ENCODE measurements at regions not wholly inside any gene's neighbourhood (a gene's known extent, or its start where the extent isn't known, plus 50 kb on each side); places are given as distances from the start of the nearest gene placed in this dataset.

DNA sequence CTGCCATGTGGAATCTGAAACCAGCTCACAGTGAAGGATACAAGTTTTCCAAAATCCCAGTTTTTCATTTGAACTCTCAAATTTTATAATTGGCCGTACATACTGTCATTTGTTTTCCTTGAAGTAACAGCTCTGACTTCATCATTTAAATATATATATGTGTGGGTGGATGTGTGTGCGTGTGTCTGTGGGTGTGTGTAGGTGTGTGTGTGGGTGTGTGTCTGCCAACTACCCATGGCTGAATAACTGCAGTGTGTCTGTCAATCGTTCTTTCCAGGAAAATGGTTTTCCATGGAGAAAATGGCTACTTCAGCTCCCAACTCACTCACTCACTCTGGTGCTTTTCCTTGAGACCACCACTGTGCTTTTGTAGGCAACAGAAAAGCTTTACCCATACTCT, 169.0 kb downstream of the PLPP3 start:
- TF ChIP-seq, protein P1, sequence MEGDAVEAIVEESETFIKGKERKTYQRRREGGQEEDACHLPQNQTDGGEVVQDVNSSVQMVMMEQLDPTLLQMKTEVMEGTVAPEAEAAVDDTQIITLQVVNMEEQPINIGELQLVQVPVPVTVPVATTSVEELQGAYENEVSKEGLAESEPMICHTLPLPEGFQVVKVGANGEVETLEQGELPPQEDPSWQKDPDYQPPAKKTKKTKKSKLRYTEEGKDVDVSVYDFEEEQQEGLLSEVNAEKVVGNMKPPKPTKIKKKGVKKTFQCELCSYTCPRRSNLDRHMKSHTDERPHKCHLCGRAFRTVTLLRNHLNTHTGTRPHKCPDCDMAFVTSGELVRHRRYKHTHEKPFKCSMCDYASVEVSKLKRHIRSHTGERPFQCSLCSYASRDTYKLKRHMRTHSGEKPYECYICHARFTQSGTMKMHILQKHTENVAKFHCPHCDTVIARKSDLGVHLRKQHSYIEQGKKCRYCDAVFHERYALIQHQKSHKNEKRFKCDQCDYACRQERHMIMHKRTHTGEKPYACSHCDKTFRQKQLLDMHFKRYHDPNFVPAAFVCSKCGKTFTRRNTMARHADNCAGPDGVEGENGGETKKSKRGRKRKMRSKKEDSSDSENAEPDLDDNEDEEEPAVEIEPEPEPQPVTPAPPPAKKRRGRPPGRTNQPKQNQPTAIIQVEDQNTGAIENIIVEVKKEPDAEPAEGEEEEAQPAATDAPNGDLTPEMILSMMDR (IDR thresholded peaks at IDR 0.05) = no peak
- no peak for TF ChIP-seq POLR2A (IDR thresholded peaks at IDR 0.05)
